Stimulated activated CD8-positive, alpha-beta memory T cell treated with anti-CD3 and anti-CD28 coated beads, Interleukin-7, amount 100 ng/mL, for 48 hours (primary cell): ENCODE measurements at regions not wholly inside any gene's neighbourhood (a gene's known extent, or its start where the extent isn't known, plus 50 kb on each side); places are given as distances from the start of the nearest gene placed in this dataset.

ENCODE experiments used
- DNase-seq, 2 donors: peaks; one replicate each; pipeline ENCODE4 v3.0.0-alpha.2; 2020; ENCODE audit warnings: low read depth in 1 of 2; ENCODE audit errors: extremely low read depth in 1 of 2

DNA sequence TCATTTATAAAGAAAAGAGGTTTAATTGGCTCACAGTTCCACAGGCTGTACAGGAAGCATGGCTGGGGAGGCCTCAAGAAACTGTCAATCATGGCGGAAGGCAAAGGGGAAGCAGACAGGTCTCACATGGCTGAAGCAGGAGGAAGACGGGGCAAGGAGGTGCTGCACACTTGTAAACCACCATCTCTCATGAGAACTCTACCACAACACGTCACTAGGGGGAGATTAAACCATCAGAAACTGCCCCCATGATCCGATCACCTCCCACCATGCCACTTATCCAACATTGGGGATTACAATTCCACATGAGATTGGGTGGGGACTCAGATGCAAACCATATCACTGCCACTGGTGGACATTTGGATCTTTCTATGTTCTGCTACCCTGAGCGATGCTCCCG is 351.4 kb downstream of the NPHP4 start:
- no peak for DNase-seq

DNA sequence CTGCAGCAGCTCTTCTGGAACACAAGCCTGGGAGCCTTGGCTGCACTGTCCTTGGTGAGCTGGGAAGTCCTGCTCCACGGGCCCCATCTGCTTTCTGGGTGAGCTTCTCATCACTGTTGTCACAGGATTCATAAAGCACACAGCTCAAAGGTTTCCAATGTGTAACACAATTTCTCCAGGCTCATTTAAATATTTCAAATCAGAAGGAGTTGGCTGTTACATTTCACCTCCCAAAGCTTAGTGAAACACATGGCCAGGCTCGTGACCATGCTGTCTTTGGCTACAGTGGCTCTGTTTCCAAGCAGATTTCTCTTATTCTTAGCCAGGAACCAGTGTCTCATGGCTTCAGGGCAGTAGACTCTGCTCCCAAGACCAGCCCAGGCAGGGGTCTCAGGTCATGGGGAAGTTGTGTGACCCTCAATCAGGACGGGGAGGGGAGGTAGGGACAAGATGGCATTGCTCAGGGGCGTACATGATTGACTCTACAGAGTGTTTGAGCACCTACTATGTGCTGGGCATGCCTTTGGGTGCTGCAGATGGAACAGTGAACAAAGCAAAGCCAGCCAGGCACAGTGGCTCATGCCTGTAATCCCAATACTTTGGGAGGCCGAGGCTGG is 353.0 kb downstream of the NPHP4 start:
- DNase-seq, result no peak

DNA sequence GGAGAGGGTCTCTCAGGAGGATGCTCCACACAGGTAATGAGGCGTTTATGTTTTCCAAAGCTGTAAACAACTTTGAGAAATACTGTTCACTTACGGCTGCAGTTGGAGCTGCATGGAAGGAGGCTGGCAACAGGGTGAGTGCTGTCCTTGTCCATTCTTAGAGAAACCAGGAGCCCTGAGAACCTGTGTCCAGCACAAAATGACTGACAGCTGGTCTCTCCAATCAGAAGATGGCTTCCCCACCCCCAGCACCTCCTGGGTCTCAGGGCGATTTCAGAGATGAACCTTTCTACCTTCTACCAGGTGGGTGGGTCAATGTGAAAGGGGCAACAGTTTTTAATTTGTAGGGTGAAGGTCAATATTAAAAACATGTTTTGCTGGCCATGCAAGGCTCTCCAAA is 353.6 kb downstream of the NPHP4 start:
- DNase-seq, result no peak

- no peak for DNase-seq
Observed at GRCh38 chr1:5637171-5637570, 355.1 kb downstream of the NPHP4 start.

- DNase-seq, result no peak
Observed at GRCh38 chr1:5634893-5635292, 357.3 kb downstream of the NPHP4 start.

GRCh38 chr1:5632814-5633213 is 359.4 kb downstream of the NPHP4 start:
- no peak for DNase-seq

- no peak for DNase-seq
Observed at GRCh38 chr1:5632224-5632623, 360.0 kb downstream of the NPHP4 start.

DNA sequence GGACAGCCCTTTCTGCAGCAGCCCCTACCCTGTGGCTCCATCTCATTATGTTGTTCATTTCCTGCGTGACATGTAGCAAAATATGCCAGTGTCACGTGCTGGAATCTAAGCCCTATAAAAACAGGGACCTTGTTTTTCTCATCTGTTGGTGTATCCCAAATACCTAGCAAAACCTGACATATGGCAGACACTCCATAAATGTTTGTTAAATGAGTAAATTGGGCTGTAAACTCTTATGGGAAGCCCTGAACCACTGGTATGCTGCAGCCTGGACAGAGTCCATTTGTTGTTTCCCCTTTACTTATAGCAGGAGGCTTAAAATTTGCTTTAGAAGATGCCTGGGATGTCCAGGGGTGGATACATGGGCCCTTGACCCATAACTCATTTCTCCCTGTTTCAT is 363.8 kb downstream of the NPHP4 start:
- no peak for DNase-seq

- no peak for DNase-seq
Observed at GRCh38 chr1:5623399-5623798, 368.8 kb downstream of the NPHP4 start.

DNA sequence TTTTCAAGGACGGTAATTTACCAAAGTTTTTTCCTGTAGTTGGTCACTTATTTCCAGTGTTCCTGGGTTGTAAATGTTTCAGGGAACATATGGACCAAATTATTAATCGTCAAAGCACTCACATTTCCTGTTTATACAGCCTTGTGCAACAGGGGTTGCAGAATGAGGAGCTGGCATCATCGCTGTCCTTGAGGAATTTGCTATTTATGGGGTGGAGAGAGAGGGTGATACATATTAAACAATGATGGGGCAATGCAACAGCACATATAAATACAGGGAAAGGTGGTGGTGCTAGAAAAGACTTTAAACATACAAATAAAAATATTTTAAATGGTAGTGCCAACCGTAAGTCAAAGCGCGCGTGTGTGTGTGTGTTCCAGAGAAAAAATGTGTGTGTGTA is 369.8 kb downstream of the NPHP4 start:
- DNase-seq, result no peak

GRCh38 chr1:5621692-5622091 is 370.5 kb downstream of the NPHP4 start:
- no peak for DNase-seq

- no peak for DNase-seq
Observed at GRCh38 chr1:5620997-5621396, 371.2 kb downstream of the NPHP4 start.

- no peak for DNase-seq
Observed at GRCh38 chr1:5620418-5620817, 371.8 kb downstream of the NPHP4 start.

GRCh38 chr1:5619469-5619868 is 372.8 kb downstream of the NPHP4 start:
- DNase-seq, result no peak

GRCh38 chr1:5617546-5617945 is 374.7 kb downstream of the NPHP4 start:
- DNase-seq, result no peak

DNA sequence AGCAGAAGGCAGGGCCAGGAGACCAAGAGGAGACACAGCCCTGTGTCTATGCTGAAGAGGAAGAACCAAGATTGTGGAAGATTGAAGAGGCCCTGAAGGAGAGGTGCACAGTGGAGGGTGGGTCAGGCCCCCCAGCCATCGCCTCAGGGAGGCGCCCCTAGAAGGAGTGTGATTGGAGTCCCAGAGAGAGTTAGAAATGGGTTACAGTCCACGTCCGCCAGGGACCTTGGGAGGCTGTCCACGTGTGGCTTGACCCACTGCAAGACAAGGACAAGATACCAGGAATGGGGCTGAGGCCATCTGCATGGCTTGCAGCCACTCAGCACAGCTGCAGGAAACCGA is 375.1 kb downstream of the NPHP4 start:
- DNase-seq, result no peak

GRCh38 chr1:5616366-5617178 is 375.7 kb downstream of the NPHP4 start:
- DNase-seq, result no peak

GRCh38 chr1:5615076-5615475 is 377.1 kb downstream of the NPHP4 start:
- no peak for DNase-seq

- no peak for DNase-seq
Observed at GRCh38 chr1:5613900-5614299, 378.3 kb downstream of the NPHP4 start.

GRCh38 chr1:5611851-5612250 is 380.4 kb downstream of the NPHP4 start:
- no peak for DNase-seq

GRCh38 chr1:5611431-5611830 is 380.8 kb downstream of the NPHP4 start:
- no peak for DNase-seq

DNA sequence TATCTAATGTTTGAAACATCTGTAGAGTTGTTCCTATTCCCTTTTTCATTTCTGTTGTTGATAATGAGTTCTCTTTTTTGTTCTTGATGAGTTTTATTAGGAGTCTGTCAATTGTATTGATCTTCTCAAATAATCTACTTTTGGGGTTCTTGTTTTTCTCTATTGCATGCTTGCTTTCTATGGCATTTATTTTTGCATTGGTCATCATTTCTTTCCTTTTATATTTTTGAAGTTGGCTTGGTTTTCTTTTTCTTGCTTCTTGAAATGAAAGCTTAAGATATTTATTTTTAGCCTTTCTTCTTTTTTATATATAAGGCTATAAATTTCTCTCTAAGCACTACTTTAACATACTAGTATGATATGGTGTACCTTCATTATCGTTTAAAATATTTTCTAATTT is 381.8 kb downstream of the NPHP4 start:
- no peak for DNase-seq
